MG63 (cell line): ENCODE measurements at regions not wholly inside any gene's neighbourhood (a gene's known extent, or its start where the extent isn't known, plus 50 kb on each side); places are given as distances from the start of the nearest gene placed in this dataset.
"Not testable (repeated sequence)": the region's sequence is repeated elsewhere in the genome, so short reads cannot be mapped to it uniquely, and the experiment has no call there.

Source experiments
- DNase-seq: peaks from one replicate; pipeline ENCODE4 v3.0.0-alpha.2; 2020
- H3K27me3 ChIP-seq: fragments of 250-450 bp; sonication (Bioruptor Pico); 2 replicates; pipeline ENCODE4 v1.5.1; 2020; ENCODE audit warnings: mild to moderate bottlenecking, moderate library complexity
- H3K36me3 ChIP-seq: fragments of 250-450 bp; sonication (Bioruptor Pico); 2 replicates; pipeline ENCODE4 v1.5.1; 2020; ENCODE audit warnings: mild to moderate bottlenecking, moderate library complexity
- H3K4me3 ChIP-seq: fragments of 250-450 bp; sonication (Bioruptor Pico); 2 replicates; pipeline ENCODE4 v1.5.1; 2020; ENCODE audit warnings: mild to moderate bottlenecking, moderate library complexity
- H3K9me3 ChIP-seq: fragments of 250-450 bp; sonication (Bioruptor Pico); 2 replicates; pipeline ENCODE4 v1.5.1; 2020; ENCODE audit warnings: mild to moderate bottlenecking, moderate library complexity

GRCh38 chr2:236916651-236917050, 169.0 kb upstream of the COPS8 start:
- Histone ChIP-seq H3K9me3 (no peaks in the 10 kb centered on the region), H3K4me3 (no peak overlapping the region), H3K27me3 (no peaks in the 10 kb centered on the region), H3K36me3 (no peaks in the 10 kb centered on the region)
- no peak for DNase-seq

GRCh38 chr2:236917164-236917563, 168.5 kb upstream of the COPS8 start:
- Histone ChIP-seq H3K4me3 (no peak overlapping the region), H3K36me3 (no peaks in the 10 kb centered on the region), H3K9me3 (no peaks in the 10 kb centered on the region), H3K27me3 (no peaks in the 10 kb centered on the region)
- no peak for DNase-seq

GRCh38 chr2:236918545-236918944, 167.1 kb upstream of the COPS8 start:
- Histone ChIP-seq H3K27me3 (no peaks in the 10 kb centered on the region), H3K9me3 (no peaks in the 10 kb centered on the region), H3K4me3 (no peak overlapping the region), H3K36me3 (no peaks in the 10 kb centered on the region)
- DNase-seq: no peak

GRCh38 chr2:236919209-236919608, 166.5 kb upstream of the COPS8 start:
- DNase-seq: peak; percentile 16

DNA sequence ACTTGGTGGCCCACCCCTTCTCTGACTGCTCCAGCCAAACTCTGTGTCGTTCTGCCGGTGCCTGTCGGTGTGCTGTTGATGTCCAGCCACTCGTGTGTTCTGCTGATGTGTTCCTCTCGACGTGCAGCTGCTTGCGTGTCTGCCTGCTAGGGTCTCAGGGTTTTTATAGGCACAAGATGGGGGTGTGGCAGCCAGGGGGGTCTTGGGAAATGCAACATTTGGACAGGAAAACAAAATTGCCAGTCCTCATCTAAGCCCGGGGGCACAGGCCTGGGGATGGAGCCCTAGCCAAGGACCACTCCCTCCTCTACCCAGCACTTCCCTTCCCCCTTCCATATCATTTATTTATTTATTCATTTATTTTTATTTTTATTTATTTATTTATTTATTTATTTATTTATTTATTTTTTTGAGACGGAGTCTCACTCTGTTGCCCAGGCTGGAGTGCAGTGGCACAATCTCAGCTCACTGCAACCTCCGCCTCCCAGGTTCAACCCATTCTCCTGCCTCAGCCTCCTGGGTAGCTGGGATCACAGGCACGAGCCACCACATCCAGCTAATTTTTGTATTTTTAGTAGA, 165.8 kb upstream of the COPS8 start:
- H3K36me3 ChIP-seq, H3K9me3 ChIP-seq, DNase-seq, H3K4me3 ChIP-seq, H3K27me3 ChIP-seq: not testable (repeated sequence)

More at GRCh38 chr2:236919209-236919608, 166.5 kb upstream of the COPS8 start:
- Histone ChIP-seq H3K27me3 (no peaks in the 10 kb centered on the region), H3K9me3 (no peaks in the 10 kb centered on the region), H3K4me3 (no peak overlapping the region), H3K36me3 (no peaks in the 10 kb centered on the region)

GRCh38 chr2:236922061-236922460, 163.6 kb upstream of the COPS8 start:
- Histone ChIP-seq H3K36me3 (no peaks in the 10 kb centered on the region), H3K4me3 (no peak overlapping the region), H3K27me3 (no peaks in the 10 kb centered on the region), H3K9me3 (no peaks in the 10 kb centered on the region)
- no peak for DNase-seq

DNA sequence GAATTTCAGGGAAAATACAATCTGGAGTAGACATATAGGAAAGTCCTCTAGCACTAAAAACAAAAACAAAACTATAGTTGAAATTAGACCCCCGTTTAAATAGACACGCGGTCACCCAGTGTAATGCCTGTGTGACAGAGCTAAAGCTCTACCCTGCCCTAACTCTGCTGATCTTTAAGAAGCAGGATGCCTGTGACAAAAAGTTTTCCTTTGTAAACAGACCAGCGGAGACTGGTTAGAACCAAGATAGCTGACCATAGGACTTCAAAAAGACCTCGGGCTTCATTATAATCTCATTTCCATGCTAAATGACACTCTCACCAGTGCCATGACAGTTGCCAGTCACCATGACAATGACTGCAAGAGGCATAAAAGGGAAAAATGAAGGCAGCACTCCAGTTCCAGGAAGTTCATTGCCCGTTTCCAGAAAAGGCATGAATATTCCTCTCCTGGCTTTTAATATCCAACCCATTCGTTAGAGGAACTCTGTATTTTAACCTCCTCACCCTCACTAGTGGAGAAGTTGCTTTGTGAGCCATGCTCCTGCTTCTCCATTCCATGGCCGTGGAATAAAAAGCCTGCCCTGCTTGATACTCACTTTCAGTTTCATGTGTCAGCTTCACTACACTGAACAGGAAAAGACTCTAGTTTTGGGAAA, 157.2 kb upstream of the COPS8 start:
- DNase-seq: no peak
- Histone ChIP-seq H3K9me3 (no peaks in the 10 kb centered on the region), H3K4me3 (no peak overlapping the region), H3K27me3 (no peaks in the 10 kb centered on the region), H3K36me3 (no peaks in the 10 kb centered on the region)

DNA sequence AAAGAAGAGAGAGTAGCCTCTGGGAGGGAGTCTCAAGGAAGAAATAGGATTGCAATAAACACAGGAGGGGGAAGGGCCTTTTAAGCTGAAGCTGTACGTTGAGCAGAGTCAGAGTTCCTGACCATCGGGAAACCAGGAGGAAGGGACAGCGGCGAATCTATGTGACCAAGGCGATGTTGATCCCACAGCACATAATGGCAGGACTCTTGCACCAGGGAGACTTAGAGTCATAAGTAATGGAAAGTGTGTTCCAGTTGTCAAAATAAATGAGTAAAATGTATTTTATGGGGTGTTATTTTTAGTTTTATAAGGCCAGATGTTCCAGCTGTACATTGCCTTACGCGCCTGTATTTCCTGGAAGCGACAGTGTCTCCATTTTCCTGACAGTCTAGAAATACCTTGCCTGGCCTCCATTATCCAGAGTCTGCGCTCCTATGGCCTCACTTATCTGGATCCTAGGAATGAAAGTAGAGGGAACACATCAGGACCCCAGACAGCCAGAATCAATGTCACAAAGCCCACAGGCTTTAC, 152.8 kb upstream of the COPS8 start:
- no peaks in the 10 kb centered on the region for H3K27me3 ChIP-seq
- DNase-seq: no peak
- no peaks in the 10 kb centered on the region for H3K36me3 ChIP-seq
- no peak overlapping the region for H3K4me3 ChIP-seq
- no peaks in the 10 kb centered on the region for H3K9me3 ChIP-seq

DNA sequence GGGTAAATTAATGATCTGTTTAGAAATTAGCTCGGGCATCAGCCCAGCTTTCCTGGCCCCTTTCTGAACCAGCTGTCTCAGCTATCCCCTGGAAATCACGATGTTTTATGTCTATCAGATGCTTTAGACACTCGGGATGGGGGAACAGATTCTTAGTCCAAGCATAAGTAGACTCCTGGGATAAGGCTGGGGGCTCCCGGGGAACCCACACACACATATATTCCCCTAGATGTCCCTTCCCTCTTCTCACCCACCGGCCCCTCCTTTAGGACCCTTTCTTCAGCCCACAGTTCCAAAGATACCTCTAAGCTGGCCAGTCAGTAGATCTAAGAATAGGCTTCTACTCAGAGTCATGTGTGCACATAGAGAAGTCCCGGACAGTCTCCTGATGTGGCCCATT, 151.5 kb upstream of the COPS8 start:
- DNase-seq: no peak
- Histone ChIP-seq H3K36me3 (no peaks in the 10 kb centered on the region), H3K4me3 (no peak overlapping the region), H3K27me3 (no peaks in the 10 kb centered on the region), H3K9me3 (no peaks in the 10 kb centered on the region)

- H3K27me3 ChIP-seq: no peaks in the 10 kb centered on the region
Measured at GRCh38 chr2:236934656-236935055, 151.0 kb upstream of the COPS8 start.

GRCh38 chr2:236935083-236935482, 150.6 kb upstream of the COPS8 start:
- no peak overlapping the region for H3K4me3 ChIP-seq

More at GRCh38 chr2:236934656-236935055, 151.0 kb upstream of the COPS8 start:
- H3K9me3 ChIP-seq: no peaks in the 10 kb centered on the region
- H3K4me3 ChIP-seq: no peak overlapping the region
- no peaks in the 10 kb centered on the region for H3K36me3 ChIP-seq
- no peak for DNase-seq

GRCh38 chr2:236935631-236936445, 149.9 kb upstream of the COPS8 start:
- DNase-seq: no peak
- Histone ChIP-seq H3K36me3 (no peaks in the 10 kb centered on the region), H3K27me3 (no peaks in the 10 kb centered on the region)

More at GRCh38 chr2:236935083-236935482, 150.6 kb upstream of the COPS8 start:
- Histone ChIP-seq H3K9me3 (no peaks in the 10 kb centered on the region), H3K36me3 (no peaks in the 10 kb centered on the region), H3K27me3 (no peaks in the 10 kb centered on the region)
- no peak for DNase-seq

DNA sequence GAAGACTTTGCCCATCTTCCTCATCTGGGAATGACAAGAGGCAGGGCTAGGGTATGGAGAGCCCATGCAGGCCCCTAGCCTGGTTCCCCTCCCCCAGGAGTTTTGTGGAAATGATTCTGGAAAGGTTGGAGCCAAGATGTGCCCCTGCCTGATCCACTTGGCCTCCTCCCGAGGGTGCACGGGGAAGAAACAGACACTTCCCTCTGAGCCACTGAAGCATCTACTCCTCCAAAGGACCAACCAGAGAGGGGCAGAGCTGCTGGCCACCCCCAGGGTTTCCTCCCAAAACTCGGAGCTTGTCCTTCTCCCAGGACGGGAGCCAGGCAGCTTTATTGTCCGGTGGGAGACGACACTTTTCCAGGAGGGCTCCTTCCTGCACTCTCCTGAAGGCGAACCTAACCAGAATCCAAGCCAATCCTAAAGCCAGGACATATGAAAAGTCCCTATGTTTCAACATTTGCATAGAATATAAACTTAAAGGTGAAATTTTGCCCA, 149.2 kb upstream of the COPS8 start:
- Histone ChIP-seq H3K9me3 (no peaks in the 10 kb centered on the region), H3K4me3 (no peak overlapping the region), H3K27me3 (no peaks in the 10 kb centered on the region), H3K36me3 (no peaks in the 10 kb centered on the region)
- DNase-seq: no peak

More at GRCh38 chr2:236935631-236936445, 149.9 kb upstream of the COPS8 start:
- Histone ChIP-seq H3K4me3 (no peak overlapping the region), H3K9me3 (no peaks in the 10 kb centered on the region)

DNA sequence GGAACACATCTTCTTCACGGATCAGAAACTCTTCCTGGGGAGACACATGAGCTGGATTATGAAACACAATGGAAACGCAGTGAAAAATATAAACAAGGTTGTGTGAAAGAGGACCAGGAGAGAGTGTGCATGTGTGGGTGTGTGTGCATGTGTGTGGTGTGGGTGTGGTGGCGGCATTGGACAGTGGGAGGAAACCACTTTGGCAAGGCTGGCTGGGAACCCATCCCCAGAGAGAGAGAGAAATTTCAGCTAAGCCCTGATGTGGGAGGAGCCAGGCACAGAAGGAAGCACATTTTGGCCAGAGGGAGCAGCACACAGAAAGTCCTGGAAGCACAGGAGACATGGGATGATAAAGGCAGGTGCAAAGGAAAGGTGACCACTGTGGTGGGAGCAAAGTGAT, 147.6 kb upstream of the COPS8 start:
- Histone ChIP-seq H3K9me3 (no peaks in the 10 kb centered on the region), H3K4me3 (no peak overlapping the region), H3K36me3 (no peaks in the 10 kb centered on the region), H3K27me3 (no peaks in the 10 kb centered on the region)
- DNase-seq: no peak

GRCh38 chr2:236939271-236939670, 146.4 kb upstream of the COPS8 start:
- H3K9me3 ChIP-seq: no peaks in the 10 kb centered on the region
- no peaks in the 10 kb centered on the region for H3K27me3 ChIP-seq
- H3K36me3 ChIP-seq: no peaks in the 10 kb centered on the region
- no peak for DNase-seq
- H3K4me3 ChIP-seq: no peak overlapping the region

GRCh38 chr2:236939721-236940231, 145.9 kb upstream of the COPS8 start:
- no peak for DNase-seq

GRCh38 chr2:236940497-236940896, 145.2 kb upstream of the COPS8 start:
- no peaks in the 10 kb centered on the region for H3K9me3 ChIP-seq
- H3K4me3 ChIP-seq: no peak overlapping the region
- no peaks in the 10 kb centered on the region for H3K27me3 ChIP-seq
- no peaks in the 10 kb centered on the region for H3K36me3 ChIP-seq
- DNase-seq: no peak

More at GRCh38 chr2:236939721-236940231, 145.9 kb upstream of the COPS8 start:
- no peaks in the 10 kb centered on the region for H3K36me3 ChIP-seq
- H3K9me3 ChIP-seq: no peaks in the 10 kb centered on the region
- no peaks in the 10 kb centered on the region for H3K27me3 ChIP-seq
- no peak overlapping the region for H3K4me3 ChIP-seq
